Mammary epithelial cell (primary cell): ENCODE measurements at regions not wholly inside any gene's neighbourhood (a gene's known extent, or its start where the extent isn't known, plus 50 kb on each side); places are given as distances from the start of the nearest gene placed in this dataset.

Experiments
- CTCF ChIP-seq, 2 donors: IDR thresholded peaks in 1 of 2; conservative IDR thresholded peaks in 1 of 2; 2 replicates each; pipeline ENCODE4 v1.5.1; 2011 to 2012; ENCODE audit warnings: inconsistent platforms in 2 of 2, low read length in 2 of 2, mild to moderate bottlenecking in 2 of 2, control low read depth in 1 of 2, low read depth in 1 of 2; ENCODE audit not compliant: insufficient read depth in 1 of 2; ENCODE audit errors: extremely low read depth in 1 of 2
- EZH2 ChIP-seq: IDR thresholded peaks from 2 replicates; pipeline ENCODE4 v1.6.1; 2012; ENCODE audit warnings: low read length, inconsistent platforms, borderline replicate concordance

GRCh38 chr10:28463141-28463540, 69.8 kb upstream of the WAC start:
- TF ChIP-seq EZH2 (no peak), CTCF (conservative IDR thresholded peaks at IDR 0.05 in 1 of 2, IDR thresholded peaks at IDR 0.05 in 1 of 2; ENCODE audit: extremely low read depth in 1 of 2, insufficient read depth in 1 of 2, low read depth in 1 of 2, low read length in 2 of 2) (no peak)
